GM21447 (cell line): ENCODE measurements at regions not wholly inside any gene's neighbourhood (a gene's known extent, or its start where the extent isn't known, plus 50 kb on each side); places are given as distances from the start of the nearest gene placed in this dataset.
"Not testable (repeated sequence)": the region's sequence is repeated elsewhere in the genome, so short reads cannot be mapped to it uniquely, and the experiment has no call there.

Experiments used
- ATAC-seq: cut with Tn5 transposase; IDR thresholded peaks from one replicate; pipeline ENCODE4 v1.9.1; 2021; ENCODE audit not compliant: unreplicated experiment

DNA sequence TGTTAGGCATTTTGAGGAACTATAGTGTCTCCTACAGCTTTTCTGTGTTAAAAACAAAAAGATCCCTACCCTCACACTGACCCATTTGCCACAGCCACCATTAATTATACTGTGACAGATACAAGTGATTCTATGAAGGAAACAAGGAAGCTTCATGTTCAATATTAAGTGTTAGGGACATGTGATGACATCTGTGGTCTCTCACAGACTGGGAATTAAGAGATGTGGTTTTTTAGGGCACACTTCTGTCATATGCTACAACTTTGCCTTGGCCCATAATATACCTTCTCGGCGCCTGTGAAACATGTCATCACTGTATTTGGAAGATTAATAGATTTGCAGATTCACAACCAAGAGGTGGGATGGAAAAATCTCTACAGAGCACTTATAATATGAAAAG lies 102.9 kb upstream of the TCF21 start:
- ATAC-seq: no peak

- no peak for ATAC-seq
Observed at GRCh38 chr6:133787122-133787521, 101.8 kb upstream of the TCF21 start.

DNA sequence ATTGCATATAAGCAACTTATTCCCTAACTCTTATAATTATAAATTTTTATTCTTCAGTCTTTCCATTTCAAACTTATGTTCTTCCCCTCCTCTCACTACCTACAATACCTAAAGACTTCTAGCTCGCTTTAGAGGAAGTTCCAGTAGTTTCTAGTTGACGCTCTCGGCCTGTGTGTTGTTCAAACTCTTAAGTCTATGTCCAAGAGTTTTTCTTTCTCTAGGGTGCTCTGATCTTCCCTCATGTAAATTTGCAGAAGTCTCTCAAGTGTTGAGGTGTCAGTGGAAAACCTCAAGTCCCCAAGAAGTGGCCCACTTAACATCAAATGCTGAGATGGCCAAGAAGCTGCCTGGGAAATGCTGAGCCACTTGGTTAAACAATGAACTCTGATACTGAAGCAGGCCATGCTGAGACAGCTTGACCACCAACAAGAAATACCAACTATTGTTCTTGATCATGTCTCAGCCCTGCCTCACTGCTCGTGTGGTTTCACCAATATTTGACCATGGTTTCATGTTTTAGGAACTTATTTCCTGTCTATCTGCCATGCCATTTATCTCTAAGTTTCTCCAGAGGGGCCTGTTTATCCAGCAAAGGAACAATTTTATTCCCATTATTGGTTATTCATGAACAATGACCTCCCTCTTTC lies 100.9 kb upstream of the TCF21 start:
- ATAC-seq: no peak

DNA sequence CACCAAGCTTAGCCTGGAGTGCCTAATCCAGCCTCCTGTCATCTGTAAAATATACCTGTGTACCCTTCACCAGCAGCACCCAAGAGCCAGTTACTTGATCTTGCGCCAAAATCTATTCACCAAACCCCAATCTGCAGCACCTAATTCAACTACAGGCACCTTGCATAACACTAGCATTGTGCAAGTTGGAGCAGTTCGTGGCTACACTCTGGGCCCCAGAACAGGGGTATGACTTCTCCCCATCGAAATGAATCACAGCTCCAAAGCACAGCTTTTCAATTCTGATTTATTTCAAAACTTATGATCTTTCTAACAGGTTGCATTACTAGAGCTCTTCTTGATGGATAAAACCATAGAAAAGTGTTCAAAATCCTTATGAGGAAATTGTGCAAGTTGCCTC lies 100.4 kb upstream of the TCF21 start:
- ATAC-seq: no peak

GRCh38 chr6:133789449-133789848 lies 99.5 kb upstream of the TCF21 start:
- ATAC-seq: not testable (repeated sequence)

- not testable (repeated sequence) for ATAC-seq
Observed at GRCh38 chr6:133790756-133791155, 98.2 kb upstream of the TCF21 start.

DNA sequence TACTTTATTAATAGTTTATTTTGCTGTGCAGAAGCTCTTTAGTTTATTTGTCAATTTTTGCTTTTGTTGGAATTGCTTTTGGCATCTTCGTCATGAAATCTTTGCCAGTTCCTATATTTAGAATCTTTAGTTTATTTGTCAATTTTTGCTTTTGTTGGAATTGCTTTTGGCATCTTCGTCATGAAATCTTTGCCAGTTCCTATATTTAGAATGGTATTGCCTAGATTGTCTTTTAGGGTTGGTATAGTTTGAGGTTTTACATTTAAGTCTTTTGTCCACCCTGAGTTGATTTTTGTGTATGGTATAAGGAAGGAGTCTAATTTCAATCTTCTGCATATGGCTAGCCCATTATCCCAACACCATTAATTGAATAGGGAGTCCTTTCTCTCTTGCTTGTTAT lies 93.9 kb upstream of the TCF21 start:
- not testable (repeated sequence) for ATAC-seq

DNA sequence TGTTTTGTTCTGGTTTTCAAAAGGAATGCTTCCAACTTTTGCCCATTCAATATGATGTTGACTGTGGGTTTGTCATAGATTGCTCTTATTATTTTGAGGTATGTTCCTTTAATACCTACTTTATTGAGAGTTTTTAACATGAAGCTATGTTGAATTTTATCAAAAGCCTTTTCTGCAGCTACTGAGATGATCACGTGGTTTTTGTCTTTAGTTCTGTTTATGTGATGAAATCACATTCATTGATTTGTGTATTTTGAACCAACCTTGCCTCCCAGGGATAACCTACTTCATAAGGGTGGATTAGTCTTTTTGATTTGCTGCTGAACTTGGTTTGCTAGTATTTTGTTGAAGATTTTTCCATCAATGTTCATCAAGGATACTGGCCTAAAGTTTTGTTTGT lies 92.7 kb upstream of the TCF21 start:
- ATAC-seq: no peak

DNA sequence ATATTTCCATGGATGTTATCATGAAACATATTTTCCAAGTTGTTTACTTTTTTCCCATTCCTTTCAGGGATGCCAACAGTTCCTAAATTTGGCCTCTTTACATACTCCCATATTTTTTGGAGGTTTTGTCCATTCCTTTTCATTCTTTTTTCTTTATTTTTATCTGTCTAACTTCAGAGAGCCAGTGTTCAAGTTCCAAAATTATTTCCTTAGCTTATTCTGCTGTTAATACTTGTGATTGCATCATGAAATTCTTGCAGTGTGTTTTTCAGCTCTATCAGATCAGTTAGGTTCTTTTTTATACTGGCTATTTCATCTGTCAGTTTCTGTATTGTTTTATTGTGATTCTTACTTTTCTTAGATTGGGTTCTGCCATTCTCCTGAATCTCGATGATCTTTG lies 89.9 kb upstream of the TCF21 start:
- ATAC-seq: no peak

DNA sequence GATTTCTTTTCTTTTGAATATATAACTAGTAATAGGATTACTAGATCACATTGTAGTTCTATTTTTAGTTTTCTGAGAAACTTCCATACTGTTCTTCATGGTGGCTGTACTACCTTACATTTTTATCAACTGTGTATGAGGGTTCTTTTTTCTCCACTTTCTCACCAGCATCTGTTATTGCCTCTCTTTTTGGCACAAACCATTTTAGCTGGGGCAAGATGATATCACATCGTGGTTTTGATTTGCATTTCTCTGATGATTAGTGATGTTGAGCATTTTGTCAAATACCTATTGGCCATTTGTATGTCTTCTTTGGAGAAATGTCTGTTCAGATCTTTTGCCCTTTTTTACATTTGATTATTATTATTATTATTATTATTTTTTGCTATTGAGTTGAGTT lies 86.1 kb upstream of the TCF21 start:
- ATAC-seq: no peak

GRCh38 chr6:133804265-133804664 lies 84.6 kb upstream of the TCF21 start:
- no peak for ATAC-seq

DNA sequence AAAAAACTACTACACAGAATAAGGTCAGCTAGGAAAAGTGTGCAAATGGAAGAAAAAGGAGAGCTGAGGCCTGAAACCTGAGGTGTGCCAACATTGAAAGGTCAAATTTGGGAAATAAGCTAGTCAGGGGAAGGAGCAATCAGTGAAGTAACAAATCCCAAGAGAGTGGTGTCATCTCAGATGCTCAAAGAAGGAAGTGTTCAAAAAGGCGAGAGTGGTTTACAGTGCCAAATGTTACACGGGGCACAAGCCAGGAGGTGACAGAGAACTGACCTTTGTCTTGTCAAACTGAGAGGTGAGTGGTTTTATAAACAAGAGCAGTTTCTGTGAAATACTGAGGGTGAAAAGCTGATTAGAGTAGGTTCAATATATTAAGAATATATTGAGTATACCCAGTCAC lies 83.0 kb upstream of the TCF21 start:
- no peak for ATAC-seq

GRCh38 chr6:133806382-133807140 lies 82.4 kb upstream of the TCF21 start:
- no peak for ATAC-seq

DNA sequence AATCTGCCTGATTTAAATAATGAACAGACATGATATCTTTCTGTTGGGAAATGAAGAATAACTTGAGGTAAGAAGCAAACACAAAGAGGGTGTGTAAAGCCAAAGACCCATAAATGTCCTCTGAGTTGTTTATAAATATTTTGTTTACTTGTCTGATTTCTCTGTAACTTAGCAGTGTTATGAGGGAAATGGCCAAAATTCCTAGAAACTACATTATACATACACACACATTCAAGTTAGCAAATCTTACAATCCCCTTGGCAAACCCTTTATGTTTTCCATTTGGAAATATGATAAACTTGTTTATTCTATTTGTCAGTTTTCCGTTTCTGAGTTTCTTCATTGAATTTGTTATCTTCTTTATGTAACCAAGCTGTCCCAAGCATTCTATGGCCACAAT lies 81.4 kb upstream of the TCF21 start:
- ATAC-seq: no peak

GRCh38 chr6:133809406-133809805 lies 79.5 kb upstream of the TCF21 start:
- ATAC-seq: no peak

DNA sequence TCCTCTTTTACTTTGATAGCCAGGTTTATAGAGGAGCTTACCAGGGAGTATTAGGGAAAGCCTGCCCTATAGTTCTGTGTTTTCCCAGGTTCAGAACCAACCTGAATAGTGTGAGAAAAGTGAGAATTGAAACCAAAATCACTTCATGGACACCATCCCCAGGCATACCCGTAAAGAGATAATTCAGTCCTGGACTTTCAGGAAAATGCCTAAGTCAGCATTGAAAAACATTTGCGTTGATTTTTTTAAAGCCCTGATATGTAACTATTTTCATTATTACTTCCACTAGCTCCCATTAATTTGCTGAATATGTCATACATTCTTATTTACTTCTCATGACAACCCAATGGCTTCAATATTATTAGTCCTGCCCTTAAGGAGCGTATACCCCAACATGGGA lies 77.4 kb upstream of the TCF21 start:
- no peak for ATAC-seq

- ATAC-seq: not testable (repeated sequence)
Observed at GRCh38 chr6:133812446-133812845, 76.5 kb upstream of the TCF21 start.

GRCh38 chr6:133814238-133814637 lies 74.7 kb upstream of the TCF21 start:
- no peak for ATAC-seq

GRCh38 chr6:133814797-133815196 lies 74.1 kb upstream of the TCF21 start:
- ATAC-seq: no peak

- ATAC-seq: no peak
Observed at GRCh38 chr6:133815313-133815712, 73.6 kb upstream of the TCF21 start.

- no peak for ATAC-seq
Observed at GRCh38 chr6:133816171-133816570, 72.7 kb upstream of the TCF21 start.

GRCh38 chr6:133817460-133818047 lies 71.4 kb upstream of the TCF21 start:
- peak; percentile 72 for ATAC-seq
